Vagina (tissue), 2 donors: ENCODE measurements at regions not wholly inside any gene's neighbourhood (a gene's known extent, or its start where the extent isn't known, plus 50 kb on each side); places are given as distances from the start of the nearest gene placed in this dataset.

ENCODE experiments used
- POLR2A ChIP-seq, 2 donors: fragments of 450-650 bp; IDR thresholded peaks; one replicate each; pipeline ENCODE4 v1.6.1; 2017; ENCODE audit warnings: antibody characterized with exemption in 2 of 2, mild to moderate bottlenecking in 2 of 2, moderate library complexity in 2 of 2
- TF ChIP-seq, protein P1 (sequence below), 3 experiments: fragments of 450-650 bp in 2 of 3; fragments of 200-600 bp in 1 of 3; sonication (generic) in 1 of 3; IDR thresholded peaks; one replicate each; pipeline ENCODE4 v1.5.1; 2017 to 2019; ENCODE audit warnings: antibody characterized with exemption in 3 of 3, mild to moderate bottlenecking in 2 of 3, moderate library complexity in 2 of 3

DNA sequence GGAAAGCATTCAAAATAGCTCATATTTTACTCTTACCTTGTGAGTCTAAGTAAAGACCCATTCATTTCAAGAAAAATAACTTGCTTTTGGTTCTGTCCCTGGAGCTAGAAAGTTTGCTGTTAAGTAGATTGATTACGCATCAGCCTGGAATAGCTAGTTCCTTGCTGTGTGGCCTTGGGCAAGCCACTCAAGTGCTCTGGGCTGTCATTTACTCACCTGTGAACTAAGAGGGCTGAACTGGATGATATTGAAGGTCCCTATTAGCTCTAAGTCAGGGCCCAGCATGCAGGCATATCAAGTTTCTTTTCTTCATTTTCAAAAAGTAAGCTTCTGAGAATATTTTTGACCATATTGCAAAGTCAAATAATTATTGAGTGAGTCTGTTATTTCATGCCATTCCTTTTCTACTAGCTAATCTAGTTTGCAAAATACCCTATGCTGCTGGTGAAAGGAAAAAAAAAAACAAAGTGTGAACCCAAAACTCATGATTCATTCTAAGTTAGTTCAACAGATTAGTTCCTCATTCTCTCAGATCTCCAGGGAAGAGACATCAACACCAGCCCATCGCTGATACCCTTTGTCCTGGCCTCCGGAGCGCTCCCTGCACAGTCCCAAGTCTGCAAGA lies 106.5 kb upstream of the GMDS start:
- TF ChIP-seq POLR2A (IDR thresholded peaks at IDR 0.05) = no peak
- TF ChIP-seq, protein P1, sequence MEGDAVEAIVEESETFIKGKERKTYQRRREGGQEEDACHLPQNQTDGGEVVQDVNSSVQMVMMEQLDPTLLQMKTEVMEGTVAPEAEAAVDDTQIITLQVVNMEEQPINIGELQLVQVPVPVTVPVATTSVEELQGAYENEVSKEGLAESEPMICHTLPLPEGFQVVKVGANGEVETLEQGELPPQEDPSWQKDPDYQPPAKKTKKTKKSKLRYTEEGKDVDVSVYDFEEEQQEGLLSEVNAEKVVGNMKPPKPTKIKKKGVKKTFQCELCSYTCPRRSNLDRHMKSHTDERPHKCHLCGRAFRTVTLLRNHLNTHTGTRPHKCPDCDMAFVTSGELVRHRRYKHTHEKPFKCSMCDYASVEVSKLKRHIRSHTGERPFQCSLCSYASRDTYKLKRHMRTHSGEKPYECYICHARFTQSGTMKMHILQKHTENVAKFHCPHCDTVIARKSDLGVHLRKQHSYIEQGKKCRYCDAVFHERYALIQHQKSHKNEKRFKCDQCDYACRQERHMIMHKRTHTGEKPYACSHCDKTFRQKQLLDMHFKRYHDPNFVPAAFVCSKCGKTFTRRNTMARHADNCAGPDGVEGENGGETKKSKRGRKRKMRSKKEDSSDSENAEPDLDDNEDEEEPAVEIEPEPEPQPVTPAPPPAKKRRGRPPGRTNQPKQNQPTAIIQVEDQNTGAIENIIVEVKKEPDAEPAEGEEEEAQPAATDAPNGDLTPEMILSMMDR (IDR thresholded peaks at IDR 0.05) = no peak
